ENCODE measurements at regions not wholly inside any gene's neighbourhood (a gene's known extent, or its start where the extent isn't known, plus 50 kb on each side); places are given as distances from the start of the nearest gene placed in this dataset.

- in situ Hi-C loops (cut with MboI): no loop called here
- peak; percentile 49; the same call in 1 of the 2 replicates for TF ChIP-seq SPI1 (IDR thresholded peaks at IDR 0.05; ENCODE audit: borderline replicate concordance, insufficient read depth, low read depth, low read length)
- TF ChIP-seq TCF7 (IDR thresholded peaks at IDR 0.05; ENCODE audit: borderline replicate concordance): no peak
- no TSS peak for BruUV-seq (replicated peaks)
- Histone ChIP-seq H3K27ac (ENCODE audit: control insufficient read depth, insufficient read depth) (no peak overlapping the region), H3K9ac (ENCODE audit: control insufficient read depth, insufficient read depth, low read length) (no peak overlapping the region), H3K4me3 (no peak overlapping the region), H3K4me1 (ENCODE audit: control insufficient read depth, insufficient read depth, low read length) (no peaks in the 10 kb centered on the region), H3K9me3 (replicated peaks; ENCODE audit: control insufficient read depth, insufficient read depth, low read length) (no peaks in the 10 kb centered on the region), H4K20me1 (ENCODE audit: control insufficient read depth, insufficient read depth) (no peaks in the 10 kb centered on the region), H3K36me3 (ENCODE audit: control insufficient read depth in 2 of 2, insufficient read depth in 2 of 2, low read length in 1 of 2) (no peaks in the 10 kb centered on the region), H3K27me3 (replicated peaks in 1 of 2; ENCODE audit: control insufficient read depth in 2 of 2, insufficient read depth in 2 of 2, low read length in 1 of 2) (no peaks in the 10 kb centered on the region), H3K4me2 (ENCODE audit: control insufficient read depth, insufficient read depth) (no peak overlapping the region), H3K79me2 (ENCODE audit: control insufficient read depth, insufficient read depth, low read length) (no peaks in the 10 kb centered on the region), H2AFZ (ENCODE audit: control insufficient read depth, low read depth, low read length) (no peak overlapping the region)
- ATAC-seq: no peak
- ChIA-PET RAD21 (ENCODE audit: unreplicated experiment) (no interaction called here), SMC1A (ENCODE audit: uncharacterized antibody, unreplicated experiment) (no interaction called here), CTCF (no interaction called here), POLR2A (no interaction called here)
- no peak for DNase-seq (ENCODE audit: low read depth, low spot score)
- WGBS (ENCODE audit: insufficient coverage, insufficient replicate concordance, low lambda C conversion rate, missing lambda C conversion rate): 30% methylated on average over 3 of the region's 3 CpGs
- intact Hi-C loops (cut with micrococcal nuclease; ENCODE audit: unreplicated experiment): no loop called here
- no peak for FAIRE-seq
Observed at GRCh38 chr4:154125340-154125739, 336.5 kb upstream of the SFRP2 start.

DNA sequence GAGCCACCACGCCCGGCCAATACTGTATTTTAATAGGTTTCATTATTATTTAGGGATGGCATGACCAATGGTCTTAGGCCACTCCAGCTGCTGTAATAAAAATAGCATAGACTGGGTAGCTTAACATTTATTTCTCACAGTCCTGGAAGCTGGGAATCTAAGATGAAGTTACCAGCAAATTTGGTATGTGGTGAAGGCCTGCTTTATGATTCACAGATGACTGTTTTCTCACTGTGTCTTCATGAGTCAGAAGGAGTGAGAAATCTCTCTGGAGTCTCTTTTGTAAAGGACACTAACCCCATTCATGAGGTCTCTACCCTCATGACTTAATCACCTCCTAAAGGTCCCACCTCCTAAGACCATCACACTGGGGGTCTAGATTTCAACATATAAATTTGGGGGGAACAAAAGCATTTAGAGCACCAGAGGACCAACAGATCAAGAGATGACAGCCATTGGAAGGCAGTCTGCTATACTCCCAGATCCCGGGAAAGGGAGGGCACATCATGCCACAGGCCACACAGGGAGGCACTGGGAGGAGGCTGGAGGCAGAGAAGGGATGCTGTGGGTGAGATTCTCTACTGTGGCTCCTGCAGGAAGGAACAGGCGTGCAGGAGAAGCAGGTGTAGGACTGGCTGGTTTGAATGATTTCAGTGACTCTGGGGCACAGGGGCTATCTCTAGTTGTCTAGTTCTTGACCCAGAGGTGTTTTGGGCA is 335.8 kb upstream of the SFRP2 start:
- Histone ChIP-seq H3K79me2 (ENCODE audit: control insufficient read depth, insufficient read depth, low read length) (no peaks in the 10 kb centered on the region), H2AFZ (ENCODE audit: control insufficient read depth, low read depth, low read length) (no peak overlapping the region), H3K36me3 (ENCODE audit: control insufficient read depth in 2 of 2, insufficient read depth in 2 of 2, low read length in 1 of 2) (no peaks in the 10 kb centered on the region), H3K9me3 (replicated peaks; ENCODE audit: control insufficient read depth, insufficient read depth, low read length) (no peaks in the 10 kb centered on the region), H3K4me3 (no peak overlapping the region), H3K4me2 (ENCODE audit: control insufficient read depth, insufficient read depth) (no peak overlapping the region), H4K20me1 (ENCODE audit: control insufficient read depth, insufficient read depth) (no peaks in the 10 kb centered on the region), H3K9ac (ENCODE audit: control insufficient read depth, insufficient read depth, low read length) (no peak overlapping the region), H3K27me3 (replicated peaks in 1 of 2; ENCODE audit: control insufficient read depth in 2 of 2, insufficient read depth in 2 of 2, low read length in 1 of 2) (no peaks in the 10 kb centered on the region), H3K4me1 (ENCODE audit: control insufficient read depth, insufficient read depth, low read length) (no peaks in the 10 kb centered on the region), H3K27ac (ENCODE audit: control insufficient read depth, insufficient read depth) (no peak overlapping the region)
- FAIRE-seq: no peak
- 13% methylated on average over 4 of the region's 4 CpGs for WGBS (ENCODE audit: insufficient coverage, insufficient replicate concordance, low lambda C conversion rate, missing lambda C conversion rate)
- ChIA-PET RAD21 (ENCODE audit: unreplicated experiment) (no interaction called here), POLR2A (no interaction called here), SMC1A (ENCODE audit: uncharacterized antibody, unreplicated experiment) (no interaction called here), CTCF (no interaction called here)
- in situ Hi-C loops (cut with MboI): no loop called here
- TF ChIP-seq RBBP5 (conservative IDR thresholded peaks at IDR 0.05): no peak
- TF ChIP-seq POU2F2 (IDR thresholded peaks at IDR 0.05; ENCODE audit: borderline replicate concordance, low read depth, low read length): no peak
- no peak for TF ChIP-seq POLR2AphosphoS5 (IDR thresholded peaks at IDR 0.05; ENCODE audit: low read length)
- no peak for TF ChIP-seq NFYB (IDR thresholded peaks at IDR 0.05; ENCODE audit: insufficient read depth, low read depth, low read length)
- intact Hi-C loops (cut with micrococcal nuclease; ENCODE audit: unreplicated experiment): no loop called here
- no TSS peak for BruUV-seq (replicated peaks)
- no peak for DNase-seq (ENCODE audit: low read depth, low spot score)
- no peak for ATAC-seq
